K562 (cell line): ENCODE measurements at regions not wholly inside any gene's neighbourhood (a gene's known extent, or its start where the extent isn't known, plus 50 kb on each side); places are given as distances from the start of the nearest gene placed in this dataset.

Experiments
- ATAC-seq: fragments of 200-7000 bp; cut with Tn5 transposase; 3 replicates; pipeline ENCODE4 v1.9.1; 2020; ENCODE audit warnings: moderate library complexity
- BruUV-seq: library from RNA; stranded (reverse); fragments of 400-500 nt; replicated peaks from 2 replicates; lab custom pipeline; 2021; lab: Mats Ljungman, UMichigan
- CTCF ChIA-PET: fragments of 300-600 bp; formaldehyde crosslinking; extraction: SDS; loops from one replicate; lab custom pipeline; 2021; ENCODE audit warnings: low intra/inter-chr PET ratio; lab: Yijun Ruan, JAX
- POLR2A ChIA-PET: fragments of 300-600, 350-650 bp; sonication (Branson Sonifier 250); formaldehyde crosslinking; extraction: SDS; loops from one replicate; lab custom pipeline; 2021; ENCODE audit warnings: antibody characterized with exemption, inconsistent platforms; lab: Yijun Ruan, JAX
- DNase-seq, 4 experiments: peaks; one replicate each; pipeline versions ENCODE4 v3.0.0 to v3.0.0-alpha.2; 2011 to 2018; ENCODE audit warnings: low spot score in 3 of 4, mixed read lengths in 3 of 4; ENCODE audit errors: extremely low read depth in 1 of 4
- FAIRE-seq: peaks from 2 replicates; lab custom pipeline; 2011; peaks lifted over from hg19 to GRCh38; lab: Jason Lieb, UNC
- H2AFZ ChIP-seq: 2 replicates; pipeline ENCODE4 v1.6.0; 2011; ENCODE audit warnings: low read depth, low read length, control low read depth, inconsistent platforms
- H3K27ac ChIP-seq: fragments of 200-600 bp; 3 replicates; pipeline ENCODE4 v1.8.0; 2011; ENCODE audit warnings: low read depth, mild to moderate bottlenecking, control low read depth, inconsistent platforms, low read length, moderate library complexity, mixed read lengths; ENCODE audit errors: extremely low read depth
- H3K27me3 ChIP-seq, 2 experiments: fragments of 300-600 bp in 1 of 2; 2 replicates in 1 of 2; 3 replicates in 1 of 2; pipeline versions ENCODE4 v1.6.0 to v1.8.0; 2011; ENCODE audit warnings: inconsistent platforms in 2 of 2, low read length in 2 of 2, mild to moderate bottlenecking in 1 of 2, mixed read lengths in 1 of 2, moderate library complexity in 1 of 2; ENCODE audit not compliant: control insufficient read depth in 2 of 2, insufficient read depth in 2 of 2
- H3K36me3 ChIP-seq: fragments of 300-600 bp; 3 replicates; pipeline ENCODE4 v1.8.0; 2011; ENCODE audit warnings: mild to moderate bottlenecking, low read length, inconsistent platforms; ENCODE audit not compliant: control insufficient read depth, insufficient read depth
- H3K4me1 ChIP-seq, 2 experiments: fragments of 200-600 bp in 1 of 2; replicated peaks in 1 of 2; 2 replicates in 1 of 2; 3 replicates in 1 of 2; pipeline versions ENCODE4 v1.5.1 to v1.8.0; 2011; ENCODE audit warnings: inconsistent platforms in 2 of 2, low read length in 2 of 2, mild to moderate bottlenecking in 1 of 2, mixed read lengths in 1 of 2, moderate library complexity in 1 of 2; ENCODE audit not compliant: control insufficient read depth in 2 of 2, insufficient read depth in 2 of 2
- H3K4me2 ChIP-seq: 2 replicates; pipeline ENCODE4 v1.6.1; 2011; ENCODE audit warnings: low read length, control low read depth, inconsistent platforms, mixed read lengths; ENCODE audit not compliant: insufficient read depth
- H3K4me3 ChIP-seq: fragments of 200-600 bp; sonication (generic), shearing (Covaris generic); 2 replicates; pipeline ENCODE4 v1.5.1; 2016; ENCODE audit warnings: control low read depth, inconsistent platforms
- H3K79me2 ChIP-seq: fragments of 200-600 bp; 3 replicates; pipeline ENCODE4 v1.8.0; 2011; ENCODE audit warnings: low read length, inconsistent platforms; ENCODE audit not compliant: control insufficient read depth, insufficient read depth
- H3K9ac ChIP-seq, 2 experiments: 2 replicates each; pipeline versions ENCODE4 v1.6.0 to v1.6.1; 2011; ENCODE audit warnings: low read depth in 2 of 2, low read length in 2 of 2, control low read depth in 1 of 2, inconsistent platforms in 1 of 2, mild to moderate bottlenecking in 1 of 2, mixed read lengths in 1 of 2; ENCODE audit not compliant: insufficient read depth in 1 of 2
- H3K9me1 ChIP-seq: one replicate; pipeline ENCODE4 v1.6.0; 2011; ENCODE audit warnings: inconsistent platforms, mild to moderate bottlenecking, low read length, moderate library complexity; ENCODE audit not compliant: control insufficient read depth, insufficient read depth
- H3K9me3 ChIP-seq: replicated peaks from 2 replicates; pipeline ENCODE4 v1.5.1; 2011; ENCODE audit warnings: low read depth, low read length, inconsistent platforms; ENCODE audit not compliant: control insufficient read depth, insufficient read depth
- H4K20me1 ChIP-seq: replicated peaks from 2 replicates; pipeline ENCODE4 v1.6.1; 2011; ENCODE audit warnings: low read length, inconsistent platforms, mixed read lengths; ENCODE audit not compliant: control insufficient read depth, insufficient read depth
- FOSL1 ChIP-seq: fragments of 200-800 bp; sonication (Bioruptor generic); conservative IDR thresholded peaks from 2 replicates; pipeline ENCODE4 v1.6.1; 2016; ENCODE audit warnings: missing genetic modification characterization, missing compliant biosample characterization
- FOXM1 ChIP-seq, 2 experiments: fragments of 450-650 bp in 1 of 2; sonication (generic) in 1 of 2; formaldehyde crosslinking in 1 of 2; IDR thresholded peaks; 2 replicates each; pipeline versions ENCODE4 v1.6.1 to v1.9.0; 2017 to 2022; ENCODE audit warnings: low read depth in 2 of 2, mild to moderate bottlenecking in 2 of 2, missing genetic modification reagents in 1 of 2, moderate library complexity in 1 of 2
- HMGN3 ChIP-seq: IDR thresholded peaks from 2 replicates; pipeline ENCODE4 v1.6.1; 2011; ENCODE audit warnings: borderline replicate concordance, low read depth, mild to moderate bottlenecking, mixed read lengths, low read length; ENCODE audit not compliant: insufficient read length; ENCODE audit errors: extremely low read depth
- MYC ChIP-seq, 2 experiments: fragments of 250-450 bp in 1 of 2; sonication (Bioruptor Pico) in 1 of 2; IDR thresholded peaks; 2 replicates each; pipeline versions ENCODE4 v1.5.1 to v1.6.1; 2012 to 2021; ENCODE audit warnings: low read depth in 2 of 2, borderline replicate concordance in 1 of 2, improper control_type of control experiment in 1 of 2, low read length in 1 of 2, mild to moderate bottlenecking in 1 of 2, moderate library complexity in 1 of 2
- NCOA6 ChIP-seq: fragments of 450-650 bp; IDR thresholded peaks from 2 replicates; pipeline ENCODE4 v1.6.1; 2017; ENCODE audit warnings: mild to moderate bottlenecking
- NFIC ChIP-seq: fragments of 450-650 bp; IDR thresholded peaks from 2 replicates; pipeline ENCODE4 v1.6.1; 2017; ENCODE audit warnings: mild to moderate bottlenecking, inconsistent platforms
- PTBP1 ChIP-seq: fragments of 200-400 bp; formaldehyde crosslinking; IDR thresholded peaks from 2 replicates; pipeline ENCODE4 v1.6.1; 2017; ENCODE audit warnings: low read depth, low read length
- RBBP5 ChIP-seq: fragments of 200-600 bp; sonication (generic); IDR thresholded peaks from 2 replicates; pipeline ENCODE4 v1.6.1; 2012; ENCODE audit warnings: borderline replicate concordance, mild to moderate bottlenecking, low read length, control low read depth, inconsistent platforms; ENCODE audit not compliant: insufficient read depth, poor library complexity, severe bottlenecking
- SMAD4 ChIP-seq: fragments of 250-450 bp; sonication (Bioruptor Pico); conservative IDR thresholded peaks from 2 replicates; pipeline ENCODE4 v1.8.0; 2021; ENCODE audit warnings: inconsistent platforms, mild to moderate bottlenecking, moderate library complexity
- SRSF3 ChIP-seq: fragments of 200-400 bp; formaldehyde crosslinking; IDR thresholded peaks from 2 replicates; pipeline ENCODE4 v1.6.1; 2016; ENCODE audit warnings: mild to moderate bottlenecking, low read length, moderate library complexity; ENCODE audit not compliant: insufficient read depth
- WGBS: fragments of 100-300 bp; shearing (Covaris generic); methylation state at CpG from one replicate; pipeline ENCODE4 v1.1.6; 2016; ENCODE audit warnings: low coverage, mixed read lengths; ENCODE audit not compliant: insufficient coverage; ENCODE audit errors: missing lambda C conversion rate; 5-methylcytosine and 5-hydroxymethylcytosine counted together
- in situ Hi-C: fragments of 300-500 bp; cut with MboI; formaldehyde crosslinking; loops from 4 replicates; pipeline ENCODE4 v1.15.0; 2018; ENCODE audit warnings: inconsistent platforms, mixed read lengths
- intact Hi-C: fragments of 100-400 bp; cut with micrococcal nuclease; formaldehyde crosslinking; loops from 2 replicates; pipeline ENCODE4 v1.14.2; 2022
- TF ChIP-seq, protein P1 (sequence below): fragments of 450-650 bp; IDR thresholded peaks from 2 replicates; pipeline ENCODE4 v1.6.1; 2016; ENCODE audit warnings: mild to moderate bottlenecking
- TF ChIP-seq, protein P2 (sequence below), 2 experiments: fragments of 450-650 bp; IDR thresholded peaks; 2 replicates each; pipeline ENCODE4 v1.6.1; 2018; ENCODE audit warnings: mild to moderate bottlenecking in 2 of 2, low read depth in 1 of 2; ENCODE audit not compliant: partially characterized antibody in 2 of 2
- TF ChIP-seq, protein P3 (sequence below), 2 experiments: fragments of 250-450 bp in 1 of 2; fragments of 450-650 bp in 1 of 2; sonication (Bioruptor Pico) in 1 of 2; IDR thresholded peaks; 2 replicates each; pipeline versions ENCODE4 v1.6.1 to v1.8.0; 2016 to 2021; ENCODE audit warnings: mild to moderate bottlenecking in 2 of 2, moderate library complexity in 2 of 2, missing compliant biosample characterization in 1 of 2, missing genetic modification characterization in 1 of 2

DNA sequence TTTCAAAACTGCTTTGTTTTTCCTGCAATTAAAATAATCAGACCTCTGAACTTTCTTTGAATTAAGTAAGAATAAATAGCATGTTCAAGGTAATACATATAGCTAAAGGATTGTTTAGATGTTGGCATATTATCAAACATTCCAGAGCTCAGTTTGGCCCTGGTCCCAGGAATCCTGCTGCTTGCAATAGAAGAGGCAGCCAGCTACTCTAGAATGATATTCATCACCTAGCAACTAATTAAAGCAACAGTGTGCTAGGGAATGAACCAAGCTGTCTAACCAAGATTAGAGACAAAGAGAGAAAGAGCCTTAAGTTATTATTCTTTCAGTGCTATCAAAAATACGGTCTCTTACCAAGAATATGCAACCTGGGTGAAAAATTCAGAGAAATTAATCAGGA is 460.9 kb downstream of the GABRG1 start:
- FAIRE-seq (no peak), ATAC-seq (no peak), DNase-seq (no peak)
- Histone ChIP-seq H3K79me2 (no peaks in the 10 kb centered on the region), H3K9ac (no peak overlapping the region), H3K9me1 (no peaks in the 10 kb centered on the region), H3K4me3 (no peak overlapping the region), H4K20me1 (no peaks in the 10 kb centered on the region), H3K36me3 (no peaks in the 10 kb centered on the region), H3K9me3 (no peaks in the 10 kb centered on the region), H3K27me3 (no peaks in the 10 kb centered on the region), H2AFZ (no peak overlapping the region), H3K4me2 (no peak overlapping the region), H3K4me1 (no peaks in the 10 kb centered on the region), H3K27ac (no peak overlapping the region)
- in situ Hi-C loops (no loop called here), intact Hi-C loops (no loop called here)
- no TSS peak for BruUV-seq
- WGBS = 0% methylated on average over 1 of the region's 1 CpG
- CTCF ChIA-PET = no interaction called here
- POLR2A ChIA-PET = no interaction called here
- TF ChIP-seq PTBP1 (no peak), MYC (IDR thresholded peaks at IDR 0.05; ENCODE audit: low read depth, low read length) (no peak), MYC (CRISPR knock-in tag; IDR thresholded peaks at IDR 0.05; ENCODE audit: borderline replicate concordance, low read depth) (no peak), FOSL1 (tag) (no peak), RBBP5 (no peak), FOXM1 (IDR thresholded peaks at IDR 0.05; ENCODE audit: low read depth) (no peak), FOXM1 (CRISPR knock-in tag; IDR thresholded peaks at IDR 0.05; ENCODE audit: low read depth) (no peak), HMGN3 (no peak), NCOA6 (no peak), NFIC (no peak), SMAD4 (CRISPR knock-in tag) (no peak), SRSF3 (no peak)
- TF ChIP-seq, protein P1, sequence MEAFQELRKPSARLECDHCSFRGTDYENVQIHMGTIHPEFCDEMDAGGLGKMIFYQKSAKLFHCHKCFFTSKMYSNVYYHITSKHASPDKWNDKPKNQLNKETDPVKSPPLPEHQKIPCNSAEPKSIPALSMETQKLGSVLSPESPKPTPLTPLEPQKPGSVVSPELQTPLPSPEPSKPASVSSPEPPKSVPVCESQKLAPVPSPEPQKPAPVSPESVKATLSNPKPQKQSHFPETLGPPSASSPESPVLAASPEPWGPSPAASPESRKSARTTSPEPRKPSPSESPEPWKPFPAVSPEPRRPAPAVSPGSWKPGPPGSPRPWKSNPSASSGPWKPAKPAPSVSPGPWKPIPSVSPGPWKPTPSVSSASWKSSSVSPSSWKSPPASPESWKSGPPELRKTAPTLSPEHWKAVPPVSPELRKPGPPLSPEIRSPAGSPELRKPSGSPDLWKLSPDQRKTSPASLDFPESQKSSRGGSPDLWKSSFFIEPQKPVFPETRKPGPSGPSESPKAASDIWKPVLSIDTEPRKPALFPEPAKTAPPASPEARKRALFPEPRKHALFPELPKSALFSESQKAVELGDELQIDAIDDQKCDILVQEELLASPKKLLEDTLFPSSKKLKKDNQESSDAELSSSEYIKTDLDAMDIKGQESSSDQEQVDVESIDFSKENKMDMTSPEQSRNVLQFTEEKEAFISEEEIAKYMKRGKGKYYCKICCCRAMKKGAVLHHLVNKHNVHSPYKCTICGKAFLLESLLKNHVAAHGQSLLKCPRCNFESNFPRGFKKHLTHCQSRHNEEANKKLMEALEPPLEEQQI = no peak
- TF ChIP-seq, protein P2, sequence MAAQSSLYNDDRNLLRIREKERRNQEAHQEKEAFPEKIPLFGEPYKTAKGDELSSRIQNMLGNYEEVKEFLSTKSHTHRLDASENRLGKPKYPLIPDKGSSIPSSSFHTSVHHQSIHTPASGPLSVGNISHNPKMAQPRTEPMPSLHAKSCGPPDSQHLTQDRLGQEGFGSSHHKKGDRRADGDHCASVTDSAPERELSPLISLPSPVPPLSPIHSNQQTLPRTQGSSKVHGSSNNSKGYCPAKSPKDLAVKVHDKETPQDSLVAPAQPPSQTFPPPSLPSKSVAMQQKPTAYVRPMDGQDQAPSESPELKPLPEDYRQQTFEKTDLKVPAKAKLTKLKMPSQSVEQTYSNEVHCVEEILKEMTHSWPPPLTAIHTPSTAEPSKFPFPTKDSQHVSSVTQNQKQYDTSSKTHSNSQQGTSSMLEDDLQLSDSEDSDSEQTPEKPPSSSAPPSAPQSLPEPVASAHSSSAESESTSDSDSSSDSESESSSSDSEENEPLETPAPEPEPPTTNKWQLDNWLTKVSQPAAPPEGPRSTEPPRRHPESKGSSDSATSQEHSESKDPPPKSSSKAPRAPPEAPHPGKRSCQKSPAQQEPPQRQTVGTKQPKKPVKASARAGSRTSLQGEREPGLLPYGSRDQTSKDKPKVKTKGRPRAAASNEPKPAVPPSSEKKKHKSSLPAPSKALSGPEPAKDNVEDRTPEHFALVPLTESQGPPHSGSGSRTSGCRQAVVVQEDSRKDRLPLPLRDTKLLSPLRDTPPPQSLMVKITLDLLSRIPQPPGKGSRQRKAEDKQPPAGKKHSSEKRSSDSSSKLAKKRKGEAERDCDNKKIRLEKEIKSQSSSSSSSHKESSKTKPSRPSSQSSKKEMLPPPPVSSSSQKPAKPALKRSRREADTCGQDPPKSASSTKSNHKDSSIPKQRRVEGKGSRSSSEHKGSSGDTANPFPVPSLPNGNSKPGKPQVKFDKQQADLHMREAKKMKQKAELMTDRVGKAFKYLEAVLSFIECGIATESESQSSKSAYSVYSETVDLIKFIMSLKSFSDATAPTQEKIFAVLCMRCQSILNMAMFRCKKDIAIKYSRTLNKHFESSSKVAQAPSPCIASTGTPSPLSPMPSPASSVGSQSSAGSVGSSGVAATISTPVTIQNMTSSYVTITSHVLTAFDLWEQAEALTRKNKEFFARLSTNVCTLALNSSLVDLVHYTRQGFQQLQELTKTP (IDR thresholded peaks at IDR 0.05; ENCODE audit: low read depth in 1 of 2, partially characterized antibody in 2 of 2) = no peak
- TF ChIP-seq, protein P3, sequence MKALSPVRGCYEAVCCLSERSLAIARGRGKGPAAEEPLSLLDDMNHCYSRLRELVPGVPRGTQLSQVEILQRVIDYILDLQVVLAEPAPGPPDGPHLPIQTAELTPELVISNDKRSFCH (CRISPR knock-in tag; IDR thresholded peaks at IDR 0.05) = no peak
- TF ChIP-seq, protein P3 (tag; IDR thresholded peaks at IDR 0.05) = no peak
